Neural progenitor cell (in vitro differentiated cells): ENCODE measurements at regions not wholly inside any gene's neighbourhood (a gene's known extent, or its start where the extent isn't known, plus 50 kb on each side); places are given as distances from the start of the nearest gene placed in this dataset.

Experiments used
- DNase-seq: peaks from one replicate; pipeline ENCODE4 v3.0.0-alpha.2; 2016; ENCODE audit warnings: low spot score
- H2AFZ ChIP-seq: fragments of 200-600 bp; sonication (generic); replicated peaks from 2 replicates; pipeline ENCODE4 v1.6.1; 2016; ENCODE audit warnings: antibody characterized with exemption
- H3F3A ChIP-seq: fragments of 200-600 bp; sonication (generic); 2 replicates; pipeline ENCODE4 v1.6.1; 2016; ENCODE audit warnings: antibody characterized with exemption, low read depth
- H3K27ac ChIP-seq: fragments of 200-600 bp; sonication (generic); 2 replicates; pipeline ENCODE4 v1.5.1; 2016; ENCODE audit warnings: mild to moderate bottlenecking
- H3K27me3 ChIP-seq: fragments of 200-600 bp; sonication (generic); 2 replicates; pipeline ENCODE4 v1.6.1; 2016; ENCODE audit warnings: mild to moderate bottlenecking, moderate library complexity
- H3K36me3 ChIP-seq: fragments of 200-600 bp; sonication (generic); 2 replicates; pipeline ENCODE4 v1.5.1; 2016
- H3K4me1 ChIP-seq: fragments of 200-600 bp; sonication (generic); 2 replicates; pipeline ENCODE4 v1.6.1; 2016; ENCODE audit warnings: mixed run types
- H3K4me2 ChIP-seq: fragments of 200-600 bp; sonication (generic); 2 replicates; pipeline ENCODE4 v1.6.1; 2016
- H3K4me3 ChIP-seq: fragments of 200-600 bp; sonication (generic); 2 replicates; pipeline ENCODE4 v1.5.1; 2016
- H3K79me2 ChIP-seq: fragments of 200-600 bp; sonication (generic); 2 replicates; pipeline ENCODE4 v1.6.1; 2016; ENCODE audit warnings: low read depth
- H3K9ac ChIP-seq: fragments of 200-600 bp; sonication (generic); 2 replicates; pipeline ENCODE4 v1.6.1; 2016
- H3K9me3 ChIP-seq: fragments of 200-600 bp; sonication (generic); 2 replicates; pipeline ENCODE4 v1.5.1; 2016; ENCODE audit warnings: low read depth
- H4K20me1 ChIP-seq: fragments of 200-600 bp; sonication (generic); 2 replicates; pipeline ENCODE4 v1.6.1; 2016; ENCODE audit warnings: low read depth
- H3K27ac Mint-ChIP-seq: 3 replicates; pipeline ENCODE4 v1.8.0; 2021; ENCODE audit warnings: mixed read lengths
- H3K27me3 Mint-ChIP-seq: 2 replicates; pipeline ENCODE4 v1.8.0; 2022; ENCODE audit warnings: low read depth, mild to moderate bottlenecking, inconsistent platforms, moderate library complexity, mixed read lengths; ENCODE audit not compliant: insufficient read depth
- H3K36me3 Mint-ChIP-seq: 3 replicates; pipeline ENCODE4 v1.8.0; 2021; ENCODE audit warnings: mixed read lengths
- H3K4me1 Mint-ChIP-seq: 3 replicates; pipeline ENCODE4 v1.8.0; 2021; ENCODE audit warnings: mixed read lengths
- H3K4me3 Mint-ChIP-seq: 3 replicates; pipeline ENCODE4 v1.8.0; 2021; ENCODE audit warnings: mild to moderate bottlenecking, moderate library complexity, mixed read lengths
- H3K9me3 Mint-ChIP-seq: 3 replicates; pipeline ENCODE4 v1.8.0; 2020; ENCODE audit warnings: mixed read lengths
- CTCF ChIP-seq: fragments of 200-600 bp; sonication (generic); IDR thresholded peaks from 2 replicates; pipeline ENCODE4 v1.5.1; 2017; ENCODE audit warnings: antibody characterized with exemption, mild to moderate bottlenecking
- EZH2 ChIP-seq: fragments of 200-600 bp; sonication (generic); IDR thresholded peaks from 2 replicates; pipeline ENCODE4 v1.6.1; 2017; ENCODE audit warnings: antibody characterized with exemption, mild to moderate bottlenecking, moderate library complexity
- EZH2phosphoT487 ChIP-seq: fragments of 200-600 bp; sonication (generic); IDR thresholded peaks from 2 replicates; pipeline ENCODE4 v1.6.1; 2017; ENCODE audit warnings: antibody characterized with exemption

- Histone ChIP-seq H3K27ac (no peak overlapping the region), H3K9me3 (no peaks in the 10 kb centered on the region), H3K27me3 (no peaks in the 10 kb centered on the region), H3K4me3 (no peak overlapping the region), H3K36me3 (no peaks in the 10 kb centered on the region), H3K9ac (no peak overlapping the region), H4K20me1 (no peaks in the 10 kb centered on the region), H3K79me2 (no peaks in the 10 kb centered on the region), H3K4me1 (peaks cover 9% of the 10 kb centered on the region), H3F3A (no peaks in the 10 kb centered on the region), H3K4me2 (no peak overlapping the region), H2AFZ (no peak overlapping the region)
- H3K9me3 Mint-ChIP-seq = no peaks in the 10 kb centered on the region
- no peaks in the 10 kb centered on the region for H3K36me3 Mint-ChIP-seq
- no peak for DNase-seq
- TF ChIP-seq CTCF (no peak), EZH2 (no peak), EZH2phosphoT487 (no peak)
- H3K4me1 Mint-ChIP-seq = peaks cover 49% of the 10 kb centered on the region
- H3K27ac Mint-ChIP-seq = peak overlapping the region; percentile 30
- H3K27me3 Mint-ChIP-seq = peaks cover 2% of the 10 kb centered on the region
- no peak overlapping the region for H3K4me3 Mint-ChIP-seq
Measured at GRCh38 chr4:181685911-181686310, 557.3 kb upstream of the TENM3 start.

- Mint-ChIP-seq H3K9me3 (no peaks in the 10 kb centered on the region), H3K36me3 (no peaks in the 10 kb centered on the region), H3K4me1 (peaks cover 54% of the 10 kb centered on the region), H3K4me3 (no peak overlapping the region), H3K27me3 (peaks cover 2% of the 10 kb centered on the region), H3K27ac (peak overlapping the region; percentile 95)
- Histone ChIP-seq H3K79me2 (no peaks in the 10 kb centered on the region), H3K9ac (no peak overlapping the region), H4K20me1 (no peaks in the 10 kb centered on the region), H3F3A (no peaks in the 10 kb centered on the region), H3K27me3 (no peaks in the 10 kb centered on the region), H3K36me3 (no peaks in the 10 kb centered on the region), H3K4me1 (peaks cover 9% of the 10 kb centered on the region), H2AFZ (no peak overlapping the region), H3K4me2 (no peak overlapping the region), H3K4me3 (no peak overlapping the region), H3K9me3 (no peaks in the 10 kb centered on the region), H3K27ac (no peak overlapping the region)
- DNase-seq = no peak
- TF ChIP-seq EZH2phosphoT487 (no peak), EZH2 (no peak), CTCF (no peak)
Measured at GRCh38 chr4:181687116-181687515, 556.1 kb upstream of the TENM3 start.

- Histone ChIP-seq H3K9me3 (no peaks in the 10 kb centered on the region), H3K79me2 (no peaks in the 10 kb centered on the region), H3K27ac (no peak overlapping the region), H3K4me2 (no peak overlapping the region), H3K4me1 (peaks cover 9% of the 10 kb centered on the region), H2AFZ (no peak overlapping the region), H3K4me3 (no peak overlapping the region), H3K9ac (no peak overlapping the region), H4K20me1 (no peaks in the 10 kb centered on the region), H3F3A (no peaks in the 10 kb centered on the region), H3K27me3 (no peaks in the 10 kb centered on the region), H3K36me3 (no peaks in the 10 kb centered on the region)
- no peaks in the 10 kb centered on the region for H3K36me3 Mint-ChIP-seq
- H3K27me3 Mint-ChIP-seq = peaks cover 4% of the 10 kb centered on the region
- no peak for TF ChIP-seq CTCF
- TF ChIP-seq EZH2 = no peak
- TF ChIP-seq EZH2phosphoT487 = no peak
- peak overlapping the region; percentile 78 for H3K27ac Mint-ChIP-seq
- peaks cover 54% of the 10 kb centered on the region for H3K4me1 Mint-ChIP-seq
- peak overlapping the region; percentile 34 for H3K4me3 Mint-ChIP-seq
- no peak for DNase-seq
- no peaks in the 10 kb centered on the region for H3K9me3 Mint-ChIP-seq
Measured at GRCh38 chr4:181688432-181688831, 554.8 kb upstream of the TENM3 start.
